ENCODE measurements at regions not wholly inside any gene's neighbourhood (a gene's known extent, or its start where the extent isn't known, plus 50 kb on each side); places are given as distances from the start of the nearest gene placed in this dataset.

DNA sequence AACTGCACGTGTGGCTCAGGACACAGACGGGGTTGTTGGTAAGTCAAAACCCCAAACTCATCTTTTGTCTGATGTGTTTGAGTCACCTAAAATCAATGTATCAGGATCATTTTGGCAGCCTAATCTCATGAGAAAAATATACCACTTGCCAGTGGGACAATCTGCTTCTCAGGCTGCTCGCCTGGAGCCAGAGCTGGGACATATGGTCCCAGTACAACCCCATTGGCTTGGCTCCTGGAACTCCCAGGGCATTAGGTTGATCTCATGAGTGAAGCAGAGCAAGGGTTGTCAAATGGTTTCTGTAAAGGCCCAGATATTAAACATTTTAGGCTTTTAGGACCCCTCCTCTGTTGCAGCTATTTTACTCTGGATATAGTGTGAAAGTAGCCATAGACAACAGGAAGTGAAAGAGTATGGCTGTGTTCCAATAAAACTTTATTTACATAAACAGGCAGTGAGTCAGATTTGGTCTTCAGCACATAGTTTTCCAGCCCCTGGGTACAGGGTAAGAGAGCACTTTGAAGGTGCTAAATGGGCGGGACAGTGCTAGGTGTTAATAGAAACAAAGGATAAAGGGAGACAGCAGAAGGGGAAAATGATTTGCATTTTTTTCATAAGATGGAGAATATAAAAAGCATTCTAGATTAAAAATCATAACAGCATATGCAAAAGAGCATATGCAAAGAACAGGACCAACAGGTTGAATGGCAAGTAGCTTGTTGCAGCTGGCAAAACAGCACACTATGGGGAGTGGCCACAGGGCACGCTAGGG is 290.8 kb downstream of the KCNS3 start:
- 84 to 89% methylated on average over 3 to 5 of the region's 5 CpGs for WGBS, 2 donors
- TF ChIP-seq, protein P1, sequence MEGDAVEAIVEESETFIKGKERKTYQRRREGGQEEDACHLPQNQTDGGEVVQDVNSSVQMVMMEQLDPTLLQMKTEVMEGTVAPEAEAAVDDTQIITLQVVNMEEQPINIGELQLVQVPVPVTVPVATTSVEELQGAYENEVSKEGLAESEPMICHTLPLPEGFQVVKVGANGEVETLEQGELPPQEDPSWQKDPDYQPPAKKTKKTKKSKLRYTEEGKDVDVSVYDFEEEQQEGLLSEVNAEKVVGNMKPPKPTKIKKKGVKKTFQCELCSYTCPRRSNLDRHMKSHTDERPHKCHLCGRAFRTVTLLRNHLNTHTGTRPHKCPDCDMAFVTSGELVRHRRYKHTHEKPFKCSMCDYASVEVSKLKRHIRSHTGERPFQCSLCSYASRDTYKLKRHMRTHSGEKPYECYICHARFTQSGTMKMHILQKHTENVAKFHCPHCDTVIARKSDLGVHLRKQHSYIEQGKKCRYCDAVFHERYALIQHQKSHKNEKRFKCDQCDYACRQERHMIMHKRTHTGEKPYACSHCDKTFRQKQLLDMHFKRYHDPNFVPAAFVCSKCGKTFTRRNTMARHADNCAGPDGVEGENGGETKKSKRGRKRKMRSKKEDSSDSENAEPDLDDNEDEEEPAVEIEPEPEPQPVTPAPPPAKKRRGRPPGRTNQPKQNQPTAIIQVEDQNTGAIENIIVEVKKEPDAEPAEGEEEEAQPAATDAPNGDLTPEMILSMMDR (IDR thresholded peaks at IDR 0.05) = no peak
- no peak for TF ChIP-seq POLR2A (IDR thresholded peaks at IDR 0.05)
- no peak for ATAC-seq

DNA sequence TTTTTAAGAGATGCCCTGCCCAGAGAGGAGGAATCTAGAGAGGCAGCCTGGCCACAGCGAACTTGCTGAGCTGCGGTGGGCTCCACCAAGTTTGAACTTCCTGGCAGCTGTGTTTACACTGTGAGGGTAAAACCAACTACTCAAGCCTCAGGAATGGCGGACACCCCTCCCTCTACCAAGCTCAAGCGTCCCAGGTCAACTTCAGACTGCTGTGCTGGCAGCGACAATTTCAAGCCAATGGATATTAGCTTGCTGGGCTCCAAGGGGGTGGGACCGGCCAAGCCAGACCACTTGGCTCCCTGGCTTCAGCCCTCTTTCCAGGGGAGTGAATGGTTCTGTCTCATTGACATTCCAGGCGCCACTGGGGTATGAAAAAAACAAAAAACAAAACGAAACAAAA is 289.4 kb downstream of the KCNS3 start:
- 35 to 58% methylated on average over 8 of the region's 8 CpGs for WGBS, 2 donors
- intact Hi-C loops (cut with DNase I) = no loop called here
- DNase-seq (no peak), ATAC-seq (no peak)
- no peak overlapping the region for H3K4me3 ChIP-seq
- peaks cover 6% of the 10 kb centered on the region for H3K4me1 ChIP-seq
- no peaks in the 10 kb centered on the region for H3K9me3 ChIP-seq
- TF ChIP-seq, protein P1 (IDR thresholded peaks at IDR 0.05) = no peak
- TF ChIP-seq POLR2A (IDR thresholded peaks at IDR 0.05) = no peak
- no peaks in the 10 kb centered on the region for H3K27me3 ChIP-seq
- no peaks in the 10 kb centered on the region for H3K36me3 ChIP-seq (replicated peaks in 1 of 2; ENCODE audit: insufficient read depth in 1 of 2, low read depth in 2 of 2)
- H3K27ac ChIP-seq = no peak overlapping the region

More for the DNA sequence above, 290.8 kb downstream of the KCNS3 start:
- Histone ChIP-seq H3K36me3 (replicated peaks in 1 of 2; ENCODE audit: insufficient read depth in 1 of 2, low read depth in 2 of 2) (no peaks in the 10 kb centered on the region), H3K27me3 (no peaks in the 10 kb centered on the region), H3K4me3 (no peak overlapping the region), H3K27ac (no peak overlapping the region), H3K4me1 (peaks cover 6% of the 10 kb centered on the region), H3K9me3 (no peaks in the 10 kb centered on the region)
- no peak for DNase-seq
- intact Hi-C loops (cut with DNase I) = no loop called here

DNA sequence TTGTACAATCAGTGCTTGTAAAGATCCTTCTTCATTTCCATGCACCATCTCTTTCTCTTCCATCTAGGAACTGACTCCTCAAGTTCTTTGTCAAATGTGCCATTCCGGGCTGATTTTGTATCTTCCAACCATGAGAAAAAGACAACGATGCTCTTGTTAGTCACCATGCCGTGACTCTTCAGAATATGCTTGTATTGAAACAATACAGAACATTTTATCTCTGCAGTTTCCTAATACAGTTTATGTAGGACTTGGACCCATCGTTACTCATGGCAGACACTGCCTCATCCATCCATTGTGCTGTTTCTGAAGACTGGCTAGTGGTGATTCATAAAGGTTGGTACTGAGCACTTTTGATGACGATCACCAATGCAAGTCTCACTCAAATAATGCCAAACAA is 283.2 kb downstream of the KCNS3 start:
- WGBS, 2 donors = 82 to 87% methylated on average over 5 of the region's 5 CpGs

DNA sequence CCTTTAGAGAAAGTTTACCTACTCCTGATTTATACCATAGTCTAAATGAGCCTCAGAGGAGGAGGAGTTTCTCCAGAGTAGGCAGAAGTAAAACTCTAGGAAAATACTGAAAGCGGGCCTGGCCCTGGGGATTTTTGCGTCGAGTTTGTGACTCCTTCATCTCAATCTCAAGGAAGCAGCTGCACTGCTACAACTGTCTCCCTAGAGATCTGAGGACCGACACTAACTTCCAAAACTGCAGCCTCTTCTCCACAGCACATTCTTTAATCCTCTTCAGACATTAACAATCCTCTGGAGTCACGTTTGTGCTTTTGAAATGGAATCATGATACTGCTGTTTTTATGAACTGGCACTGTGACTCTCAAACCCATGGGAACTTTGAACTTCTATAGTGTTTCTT is 281.4 kb downstream of the KCNS3 start:
- intact Hi-C loops (cut with DNase I) = loop anchor here (10.0 kb wide), 1 partner anchor 305 kb away; no protein-coding TSS in a partner anchor
- no peaks in the 10 kb centered on the region for H3K9me3 ChIP-seq
- TF ChIP-seq POLR2A (IDR thresholded peaks at IDR 0.05) = no peak
- TF ChIP-seq, protein P1 (IDR thresholded peaks at IDR 0.05) = no peak
- WGBS, 2 donors = 63 to 71% methylated on average over 5 of the region's 5 CpGs
- H3K4me3 ChIP-seq = no peak overlapping the region
- ATAC-seq (no peak), DNase-seq (no peak)
- no peaks in the 10 kb centered on the region for H3K36me3 ChIP-seq (replicated peaks in 1 of 2; ENCODE audit: insufficient read depth in 1 of 2, low read depth in 2 of 2)
- H3K27me3 ChIP-seq = no peaks in the 10 kb centered on the region
- no peak overlapping the region for H3K27ac ChIP-seq
- no peaks in the 10 kb centered on the region for H3K4me1 ChIP-seq

More for the DNA sequence above, 283.2 kb downstream of the KCNS3 start:
- Histone ChIP-seq H3K27ac (no peak overlapping the region), H3K4me3 (no peak overlapping the region), H3K4me1 (no peaks in the 10 kb centered on the region), H3K36me3 (replicated peaks in 1 of 2; ENCODE audit: insufficient read depth in 1 of 2, low read depth in 2 of 2) (no peaks in the 10 kb centered on the region), H3K27me3 (no peaks in the 10 kb centered on the region), H3K9me3 (no peaks in the 10 kb centered on the region)
- ATAC-seq (no peak), DNase-seq (no peak)
- TF ChIP-seq POLR2A (IDR thresholded peaks at IDR 0.05) = no peak
- TF ChIP-seq, protein P1 (IDR thresholded peaks at IDR 0.05) = no peak
- intact Hi-C loops (cut with DNase I) = no loop called here

DNA sequence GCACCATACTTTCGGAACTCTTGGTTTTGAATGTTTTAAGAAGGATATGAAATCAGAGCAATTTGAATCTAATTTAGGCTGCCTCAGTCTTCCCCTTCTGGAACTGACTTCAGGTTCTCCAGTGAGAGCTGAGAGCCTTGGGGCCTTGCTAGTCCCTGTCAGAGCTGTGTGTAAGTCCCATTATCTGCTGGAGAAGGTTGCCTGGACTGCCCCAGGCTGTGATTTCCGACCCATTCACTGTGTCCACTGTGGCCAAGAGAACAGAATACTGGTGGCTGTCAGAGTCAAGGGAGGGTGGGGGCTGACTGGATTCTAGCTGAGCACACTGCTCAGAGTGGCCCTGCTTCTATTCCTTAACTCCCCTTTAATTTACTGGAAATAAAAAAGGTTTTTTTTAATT is 278.0 kb downstream of the KCNS3 start:
- Histone ChIP-seq H3K9me3 (no peaks in the 10 kb centered on the region), H3K4me3 (no peak overlapping the region), H3K36me3 (replicated peaks in 1 of 2; ENCODE audit: insufficient read depth in 1 of 2, low read depth in 2 of 2) (no peaks in the 10 kb centered on the region), H3K27me3 (no peaks in the 10 kb centered on the region), H3K27ac (no peak overlapping the region), H3K4me1 (no peaks in the 10 kb centered on the region)
- WGBS, 2 donors = 50 to 67% methylated on average over 2 of the region's 2 CpGs
- TF ChIP-seq, protein P1 (IDR thresholded peaks at IDR 0.05) = no peak
- no peak for TF ChIP-seq POLR2A (IDR thresholded peaks at IDR 0.05)
- intact Hi-C loops (cut with DNase I) = loop anchor here (10.0 kb wide), 1 partner anchor 302 kb away; no protein-coding TSS in a partner anchor
- no peak for DNase-seq
- ATAC-seq = no peak
